ENCODE measurements at regions not wholly inside any gene's neighbourhood (a gene's known extent, or its start where the extent isn't known, plus 50 kb on each side); places are given as distances from the start of the nearest gene placed in this dataset.

DNA sequence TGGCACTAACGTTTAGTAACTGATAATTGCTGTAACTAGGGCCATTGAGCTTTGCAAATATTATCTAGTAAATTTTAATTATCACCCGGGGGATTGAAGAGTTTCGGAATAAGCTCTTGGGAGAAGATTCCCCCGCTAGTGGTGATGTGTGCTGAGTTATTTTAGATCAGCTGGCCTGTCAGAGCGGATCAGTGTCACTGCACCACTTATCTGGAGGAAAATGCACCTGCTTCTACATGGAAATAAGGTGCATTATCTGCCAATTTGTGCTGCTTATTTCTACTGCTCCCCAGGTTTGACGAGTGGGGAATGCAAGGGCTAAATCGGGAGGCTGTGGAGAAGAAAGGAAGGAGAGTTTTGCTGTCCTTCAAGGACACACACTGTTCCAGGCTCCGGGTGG is 518.6 kb downstream of the TLE4 start:
- no peaks in the 10 kb centered on the region for H3K36me3 ChIP-seq
- H3K9me3 ChIP-seq, result no peaks in the 10 kb centered on the region
- TF ChIP-seq POLR2A (IDR thresholded peaks at IDR 0.05), result no peak
- TF ChIP-seq POLR2AphosphoS5 (IDR thresholded peaks at IDR 0.05; ENCODE audit: insufficient read depth in 1 of 2, low read depth in 1 of 2), result no peak
- TF ChIP-seq, protein P1, sequence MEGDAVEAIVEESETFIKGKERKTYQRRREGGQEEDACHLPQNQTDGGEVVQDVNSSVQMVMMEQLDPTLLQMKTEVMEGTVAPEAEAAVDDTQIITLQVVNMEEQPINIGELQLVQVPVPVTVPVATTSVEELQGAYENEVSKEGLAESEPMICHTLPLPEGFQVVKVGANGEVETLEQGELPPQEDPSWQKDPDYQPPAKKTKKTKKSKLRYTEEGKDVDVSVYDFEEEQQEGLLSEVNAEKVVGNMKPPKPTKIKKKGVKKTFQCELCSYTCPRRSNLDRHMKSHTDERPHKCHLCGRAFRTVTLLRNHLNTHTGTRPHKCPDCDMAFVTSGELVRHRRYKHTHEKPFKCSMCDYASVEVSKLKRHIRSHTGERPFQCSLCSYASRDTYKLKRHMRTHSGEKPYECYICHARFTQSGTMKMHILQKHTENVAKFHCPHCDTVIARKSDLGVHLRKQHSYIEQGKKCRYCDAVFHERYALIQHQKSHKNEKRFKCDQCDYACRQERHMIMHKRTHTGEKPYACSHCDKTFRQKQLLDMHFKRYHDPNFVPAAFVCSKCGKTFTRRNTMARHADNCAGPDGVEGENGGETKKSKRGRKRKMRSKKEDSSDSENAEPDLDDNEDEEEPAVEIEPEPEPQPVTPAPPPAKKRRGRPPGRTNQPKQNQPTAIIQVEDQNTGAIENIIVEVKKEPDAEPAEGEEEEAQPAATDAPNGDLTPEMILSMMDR (IDR thresholded peaks at IDR 0.05), result no peak
- peaks cover 8% of the 10 kb centered on the region for H3K4me1 ChIP-seq
- intact Hi-C loops (cut with DNase I), result no loop called here
- H3K27me3 ChIP-seq, result no peaks in the 10 kb centered on the region
- no peak overlapping the region for H3K27ac ChIP-seq
- no peak overlapping the region for H3K4me3 ChIP-seq
- no peak for DNase-seq (ENCODE audit: extremely low spot score in 2 of 2)

DNA sequence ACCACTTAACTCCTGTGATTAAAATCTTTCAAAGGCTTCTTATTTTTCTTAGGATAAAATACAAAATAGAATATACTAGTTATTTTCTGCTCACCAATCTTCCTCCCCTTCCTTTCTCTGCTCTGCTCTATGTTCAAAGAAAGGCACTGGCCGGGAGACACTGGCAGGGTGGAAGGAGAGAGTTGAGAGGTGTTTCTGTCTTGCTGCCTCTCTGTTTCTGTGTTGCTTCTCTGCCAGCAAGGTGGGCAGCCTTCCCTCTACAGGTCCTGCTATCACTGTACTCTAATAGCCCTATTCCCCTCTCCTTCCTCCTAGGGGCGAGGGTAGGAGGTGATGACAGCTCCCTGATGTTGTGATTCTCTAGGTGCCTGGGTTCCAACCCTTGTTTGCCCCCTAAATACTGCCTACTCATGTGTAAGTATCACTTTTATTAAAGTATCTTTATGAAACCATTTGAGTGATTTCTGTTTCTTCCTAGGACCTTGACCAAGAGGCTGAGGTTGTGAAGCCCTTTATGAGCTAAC is 515.1 kb downstream of the TLE4 start:
- intact Hi-C loops (cut with DNase I), result no loop called here
- Histone ChIP-seq H3K27ac (no peak overlapping the region), H3K9me3 (no peaks in the 10 kb centered on the region), H3K36me3 (no peaks in the 10 kb centered on the region), H3K27me3 (no peaks in the 10 kb centered on the region), H3K4me1 (peaks cover 8% of the 10 kb centered on the region), H3K4me3 (no peak overlapping the region)
- TF ChIP-seq POLR2A (IDR thresholded peaks at IDR 0.05) (no peak), POLR2AphosphoS5 (IDR thresholded peaks at IDR 0.05; ENCODE audit: insufficient read depth in 1 of 2, low read depth in 1 of 2) (no peak)
- TF ChIP-seq, protein P1 (IDR thresholded peaks at IDR 0.05), result no peak
- DNase-seq (ENCODE audit: extremely low spot score in 2 of 2), result no peak

DNA sequence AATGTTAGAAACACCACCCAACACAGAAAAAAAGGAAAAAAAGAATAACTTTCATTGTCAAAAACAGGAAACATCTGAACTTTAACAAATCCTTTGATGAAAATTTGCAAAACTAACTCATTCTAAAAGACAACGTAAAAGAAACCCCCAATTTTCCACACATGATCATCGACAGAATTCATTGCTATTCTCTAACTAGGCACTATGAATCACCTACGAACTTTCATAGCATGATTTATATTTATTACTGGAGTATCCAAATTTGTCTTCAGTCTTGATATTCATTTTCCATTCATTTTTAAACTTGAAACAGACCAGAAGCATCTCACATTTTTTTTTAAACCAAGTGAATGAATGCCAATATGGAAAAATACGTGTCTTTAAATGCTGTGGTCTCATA is 514.6 kb downstream of the TLE4 start:
- Histone ChIP-seq H3K9me3 (no peaks in the 10 kb centered on the region), H3K27ac (no peak overlapping the region), H3K36me3 (no peaks in the 10 kb centered on the region), H3K4me3 (no peak overlapping the region), H3K27me3 (no peaks in the 10 kb centered on the region), H3K4me1 (peaks cover 8% of the 10 kb centered on the region)
- intact Hi-C loops (cut with DNase I), result no loop called here
- TF ChIP-seq POLR2A (IDR thresholded peaks at IDR 0.05) (no peak), POLR2AphosphoS5 (IDR thresholded peaks at IDR 0.05; ENCODE audit: insufficient read depth in 1 of 2, low read depth in 1 of 2) (no peak)
- TF ChIP-seq, protein P1 (IDR thresholded peaks at IDR 0.05), result no peak
- no peak for DNase-seq (ENCODE audit: extremely low spot score in 2 of 2)

DNA sequence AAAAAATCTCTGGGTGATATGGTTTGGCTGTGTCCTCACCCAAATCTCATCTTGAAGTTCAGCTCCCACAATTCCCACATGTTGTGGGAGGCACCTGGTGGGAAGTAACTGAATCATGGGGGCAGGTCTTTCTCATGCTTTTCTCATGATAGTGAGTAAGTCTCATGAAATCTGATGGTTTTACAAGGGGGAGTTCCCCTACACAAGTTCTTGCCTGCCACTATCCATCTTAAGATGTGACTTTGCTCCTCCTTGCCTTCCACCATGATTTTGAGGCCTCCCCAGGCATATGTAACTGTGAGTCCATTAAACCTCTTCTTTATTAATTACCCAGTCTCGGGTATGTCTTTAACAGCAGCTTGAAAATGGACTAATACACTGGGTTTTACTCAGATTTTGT is 513.9 kb downstream of the TLE4 start:
- DNase-seq (ENCODE audit: extremely low spot score in 2 of 2), result no peak
- Histone ChIP-seq H3K36me3 (no peaks in the 10 kb centered on the region), H3K27ac (no peak overlapping the region), H3K9me3 (no peaks in the 10 kb centered on the region), H3K4me1 (peaks cover 8% of the 10 kb centered on the region), H3K27me3 (no peaks in the 10 kb centered on the region), H3K4me3 (no peak overlapping the region)
- TF ChIP-seq, protein P1 (IDR thresholded peaks at IDR 0.05), result no peak
- TF ChIP-seq POLR2AphosphoS5 (IDR thresholded peaks at IDR 0.05; ENCODE audit: insufficient read depth in 1 of 2, low read depth in 1 of 2) (no peak), POLR2A (IDR thresholded peaks at IDR 0.05) (no peak)
- intact Hi-C loops (cut with DNase I), result no loop called here

DNA sequence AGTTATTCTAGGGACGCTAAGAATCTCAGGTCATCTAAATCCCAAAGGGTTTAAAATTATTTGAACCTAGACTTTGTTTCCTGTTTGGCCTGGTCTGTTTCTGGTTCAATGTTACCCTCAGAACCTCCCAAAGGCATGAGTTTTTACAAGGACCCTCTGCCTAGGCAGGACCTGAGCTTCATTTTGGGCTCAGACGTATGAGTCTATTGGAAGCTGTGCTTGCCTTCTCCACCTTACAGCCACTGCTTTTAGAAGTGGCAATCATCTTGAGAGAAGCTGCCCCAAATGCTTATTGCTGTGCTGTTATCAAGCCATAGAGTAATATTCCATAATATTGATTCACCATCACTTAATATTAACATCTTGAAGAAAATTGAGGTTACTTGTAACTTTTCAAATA is 510.4 kb downstream of the TLE4 start:
- H3K4me1 ChIP-seq, result peaks cover 8% of the 10 kb centered on the region
- no peak overlapping the region for H3K4me3 ChIP-seq
- no peak for TF ChIP-seq POLR2AphosphoS5 (IDR thresholded peaks at IDR 0.05; ENCODE audit: insufficient read depth in 1 of 2, low read depth in 1 of 2)
- TF ChIP-seq, protein P1 (IDR thresholded peaks at IDR 0.05), result no peak
- no peaks in the 10 kb centered on the region for H3K9me3 ChIP-seq
- DNase-seq (ENCODE audit: extremely low spot score in 2 of 2), result no peak
- no peaks in the 10 kb centered on the region for H3K36me3 ChIP-seq
- intact Hi-C loops (cut with DNase I), result no loop called here
- no peak overlapping the region for H3K27ac ChIP-seq
- no peaks in the 10 kb centered on the region for H3K27me3 ChIP-seq

All from vagina (tissue), 2 donors.